ENCODE measurements at regions not wholly inside any gene's neighbourhood (a gene's known extent, or its start where the extent isn't known, plus 50 kb on each side); places are given as distances from the start of the nearest gene placed in this dataset.

DNA sequence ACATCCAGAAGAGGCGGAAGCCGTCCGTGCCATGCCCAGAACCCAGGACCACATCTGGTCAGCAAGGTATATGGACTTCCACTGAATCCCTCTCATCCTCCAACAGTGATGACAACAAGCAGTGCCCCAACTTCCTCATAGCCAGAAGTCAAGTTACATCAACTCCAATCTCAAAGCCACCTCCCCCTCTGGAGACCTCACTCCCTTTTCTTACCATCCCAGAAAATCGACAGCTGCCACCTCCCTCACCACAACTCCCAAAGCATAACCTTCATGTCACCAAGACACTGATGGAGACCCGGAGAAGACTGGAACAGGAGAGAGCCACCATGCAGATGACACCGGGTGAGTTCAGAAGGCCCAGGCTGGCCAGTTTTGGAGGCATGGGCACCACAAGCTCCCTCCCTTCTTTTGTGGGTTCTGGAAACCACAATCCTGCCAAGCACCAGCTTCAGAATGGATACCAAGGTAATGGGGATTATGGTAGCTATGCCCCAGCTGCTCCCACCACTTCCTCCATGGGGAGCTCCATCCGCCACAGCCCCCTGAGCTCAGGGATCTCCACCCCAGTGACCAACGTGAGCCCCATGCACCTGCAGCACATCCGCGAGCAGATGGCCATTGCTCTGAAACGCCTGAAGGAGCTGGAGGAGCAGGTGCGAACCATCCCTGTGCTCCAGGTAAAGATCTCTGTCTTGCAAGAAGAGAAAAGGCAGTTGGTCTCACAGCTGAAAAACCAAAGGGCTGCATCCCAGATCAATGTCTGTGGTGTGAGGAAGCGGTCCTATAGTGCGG lies 130.3 kb upstream of the DMRT1 start:
- intact Hi-C loops (cut with DNase I; ENCODE audit: low total_unique reads), result no loop called here
- DNase-seq, result no peak

GRCh38 chr9:711761-712553 lies 129.5 kb upstream of the DMRT1 start:
- DNase-seq (no peak), ATAC-seq (no peak)
- Histone ChIP-seq H3K27me3 (no peaks in the 10 kb centered on the region), H3K4me1 (peaks cover 56 to 59% of the 10 kb centered on the region in 2 donors), H3K27ac (peak overlapping the region in 2 of 4 donors; percentile 84 to 90), H3K4me3 (no peak overlapping the region), H3K36me3 (peaks cover 0 to 27% of the 10 kb centered on the region in 2 donors), H3K9me3 (no peaks in the 10 kb centered on the region)
- TF ChIP-seq, protein P1, sequence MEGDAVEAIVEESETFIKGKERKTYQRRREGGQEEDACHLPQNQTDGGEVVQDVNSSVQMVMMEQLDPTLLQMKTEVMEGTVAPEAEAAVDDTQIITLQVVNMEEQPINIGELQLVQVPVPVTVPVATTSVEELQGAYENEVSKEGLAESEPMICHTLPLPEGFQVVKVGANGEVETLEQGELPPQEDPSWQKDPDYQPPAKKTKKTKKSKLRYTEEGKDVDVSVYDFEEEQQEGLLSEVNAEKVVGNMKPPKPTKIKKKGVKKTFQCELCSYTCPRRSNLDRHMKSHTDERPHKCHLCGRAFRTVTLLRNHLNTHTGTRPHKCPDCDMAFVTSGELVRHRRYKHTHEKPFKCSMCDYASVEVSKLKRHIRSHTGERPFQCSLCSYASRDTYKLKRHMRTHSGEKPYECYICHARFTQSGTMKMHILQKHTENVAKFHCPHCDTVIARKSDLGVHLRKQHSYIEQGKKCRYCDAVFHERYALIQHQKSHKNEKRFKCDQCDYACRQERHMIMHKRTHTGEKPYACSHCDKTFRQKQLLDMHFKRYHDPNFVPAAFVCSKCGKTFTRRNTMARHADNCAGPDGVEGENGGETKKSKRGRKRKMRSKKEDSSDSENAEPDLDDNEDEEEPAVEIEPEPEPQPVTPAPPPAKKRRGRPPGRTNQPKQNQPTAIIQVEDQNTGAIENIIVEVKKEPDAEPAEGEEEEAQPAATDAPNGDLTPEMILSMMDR (IDR thresholded peaks at IDR 0.05 in 4 of 5, conservative IDR thresholded peaks at IDR 0.05 in 1 of 5), result no peak
- TF ChIP-seq POLR2A (IDR thresholded peaks at IDR 0.05), result no peak
- intact Hi-C loops (cut with DNase I; ENCODE audit: low total_unique reads) (no loop called here), in situ Hi-C loops (cut with MboI; ENCODE audit: low sequenced_read_pairs in 4 of 4) (no loop called here)

More for the DNA sequence above, 130.3 kb upstream of the DMRT1 start:
- no peak for TF ChIP-seq POLR2A (IDR thresholded peaks at IDR 0.05)
- TF ChIP-seq, protein P1 (IDR thresholded peaks at IDR 0.05 in 4 of 5, conservative IDR thresholded peaks at IDR 0.05 in 1 of 5), result no peak
- peaks cover 54 to 57% of the 10 kb centered on the region in 2 donors for H3K4me1 ChIP-seq
- no peak for ATAC-seq
- peaks cover 0 to 27% of the 10 kb centered on the region in 2 donors for H3K36me3 ChIP-seq
- no peak overlapping the region for H3K27ac ChIP-seq
- no peak overlapping the region for H3K4me3 ChIP-seq
- no peaks in the 10 kb centered on the region for H3K9me3 ChIP-seq
- in situ Hi-C loops (cut with MboI; ENCODE audit: low sequenced_read_pairs in 4 of 4), result no loop called here
- H3K27me3 ChIP-seq, result no peaks in the 10 kb centered on the region

GRCh38 chr9:712643-713042 lies 128.9 kb upstream of the DMRT1 start:
- TF ChIP-seq POLR2A (IDR thresholded peaks at IDR 0.05), result no peak
- TF ChIP-seq, protein P1 (IDR thresholded peaks at IDR 0.05 in 4 of 5, conservative IDR thresholded peaks at IDR 0.05 in 1 of 5), result no peak
- Histone ChIP-seq H3K4me3 (peak overlapping the region in 1 of 4 donors; percentile 33), H3K27me3 (no peaks in the 10 kb centered on the region), H3K9me3 (no peaks in the 10 kb centered on the region), H3K27ac (peak overlapping the region in 2 of 4 donors; percentile 84 to 90), H3K4me1 (peaks cover 59 to 62% of the 10 kb centered on the region in 2 donors), H3K36me3 (peaks cover 0 to 27% of the 10 kb centered on the region in 2 donors)
- ATAC-seq (no peak), DNase-seq (no peak)
- intact Hi-C loops (cut with DNase I; ENCODE audit: low total_unique reads) (no loop called here), in situ Hi-C loops (cut with MboI; ENCODE audit: low sequenced_read_pairs in 4 of 4) (no loop called here)

GRCh38 chr9:713091-713490 lies 128.4 kb upstream of the DMRT1 start:
- no peak for DNase-seq
- intact Hi-C loops (cut with DNase I; ENCODE audit: low total_unique reads) (no loop called here), in situ Hi-C loops (cut with MboI; ENCODE audit: low sequenced_read_pairs in 4 of 4) (no loop called here)
- Histone ChIP-seq H3K9me3 (no peaks in the 10 kb centered on the region), H3K4me3 (peak overlapping the region in 1 of 4 donors; percentile 33), H3K36me3 (peaks cover 0 to 27% of the 10 kb centered on the region in 2 donors), H3K27ac (peak overlapping the region in 2 of 4 donors; percentile 84 to 90), H3K4me1 (peaks cover 58 to 62% of the 10 kb centered on the region in 2 donors), H3K27me3 (no peaks in the 10 kb centered on the region)
- TF ChIP-seq, protein P1 (IDR thresholded peaks at IDR 0.05 in 4 of 5, conservative IDR thresholded peaks at IDR 0.05 in 1 of 5), result no peak
- TF ChIP-seq POLR2A (IDR thresholded peaks at IDR 0.05), result no peak
- no peak for ATAC-seq
